Fibroblast of lung (primary cell): ENCODE measurements at regions not wholly inside any gene's neighbourhood (a gene's known extent, or its start where the extent isn't known, plus 50 kb on each side); places are given as distances from the start of the nearest gene placed in this dataset.

Experiments used
- CTCF ChIP-seq, 2 donors: IDR thresholded peaks in 1 of 2; conservative IDR thresholded peaks in 1 of 2; 1 replicate in 1 of 2; 2 replicates in 1 of 2; pipeline ENCODE4 v1.5.1; 2011 to 2012; ENCODE audit warnings: low read length in 2 of 2, control low read depth in 1 of 2, inconsistent platforms in 1 of 2, low read depth in 1 of 2, mild to moderate bottlenecking in 1 of 2
- EZH2 ChIP-seq: IDR thresholded peaks from 2 replicates; pipeline ENCODE4 v1.5.1; 2012; ENCODE audit warnings: low read length, control low read depth, mild to moderate bottlenecking; ENCODE audit errors: missing control alignments

- TF ChIP-seq CTCF (conservative IDR thresholded peaks at IDR 0.05 in 1 of 2, IDR thresholded peaks at IDR 0.05 in 1 of 2; ENCODE audit: low read depth in 1 of 2, low read length in 2 of 2), result no peak
- TF ChIP-seq EZH2, result no peak
Measured at GRCh38 chr4:128455480-128455879, 167.9 kb upstream of the PGRMC2 start.
